NT2/D1 (cell line): ENCODE measurements at regions not wholly inside any gene's neighbourhood (a gene's known extent, or its start where the extent isn't known, plus 50 kb on each side); places are given as distances from the start of the nearest gene placed in this dataset.

Experiments
- YY1 ChIP-seq: IDR thresholded peaks from 2 replicates; pipeline ENCODE4 v1.6.1; 2011; ENCODE audit not compliant: insufficient read length, insufficient read depth
- ZNF274 ChIP-seq: IDR thresholded peaks from 2 replicates; pipeline ENCODE4 v1.6.1; 2011; ENCODE audit warnings: mild to moderate bottlenecking, low read depth, low read length

DNA sequence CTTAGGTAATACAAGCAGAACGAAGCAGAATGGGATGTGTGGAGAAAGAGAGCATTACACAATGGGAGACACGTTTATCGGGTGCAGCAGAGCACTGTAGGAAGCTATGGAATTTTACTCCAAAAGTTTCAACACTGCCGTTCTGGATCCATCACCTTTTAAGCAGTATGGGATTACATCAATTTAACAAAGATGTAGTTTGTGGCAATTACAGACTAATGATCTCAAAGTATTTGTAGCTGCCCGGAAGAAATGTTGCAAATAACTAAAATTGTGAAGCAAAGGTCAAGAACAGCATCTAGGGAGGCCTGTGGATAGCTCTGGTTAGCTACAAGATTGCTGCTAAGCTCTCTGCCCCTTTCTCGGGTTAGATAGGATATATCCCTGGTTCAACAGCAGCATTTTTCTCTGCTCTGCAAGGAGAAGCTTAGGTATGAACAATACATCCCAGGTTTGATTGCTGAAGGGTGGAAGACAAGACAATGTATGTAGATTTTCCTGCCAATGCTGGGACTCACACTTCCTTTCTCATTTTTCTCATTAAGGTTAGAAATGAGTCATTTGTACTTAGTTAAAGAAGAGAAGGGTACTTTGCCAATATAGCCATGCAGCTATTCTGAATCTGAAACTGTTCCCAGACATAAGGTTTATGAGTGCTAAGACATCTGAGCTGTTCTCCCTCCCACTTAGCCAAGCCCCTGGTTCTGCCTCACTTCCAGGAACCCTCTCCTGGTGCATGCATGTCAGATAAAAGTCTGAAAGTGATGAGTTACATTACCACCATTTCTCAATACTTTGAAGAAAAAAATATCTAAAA is 75.0 kb upstream of the HIF1A start:
- TF ChIP-seq YY1: no peak
- no peak for TF ChIP-seq ZNF274
